H1 (cell line): ENCODE measurements at regions not wholly inside any gene's neighbourhood (a gene's known extent, or its start where the extent isn't known, plus 50 kb on each side); places are given as distances from the start of the nearest gene placed in this dataset.

Source experiments
- CTCF ChIA-PET: fragments of 300-600 bp; sonication (Branson Sonifier 250); formaldehyde crosslinking; loops from one replicate; lab custom pipeline; 2021; ENCODE audit not compliant: partially characterized antibody; lab: Charles Lee
- POLR2A ChIA-PET: fragments of 300-600 bp; sonication (Branson Sonifier 250); formaldehyde crosslinking; loops from one replicate; lab custom pipeline; 2021; ENCODE audit warnings: inconsistent platforms; ENCODE audit not compliant: partially characterized antibody; lab: Charles Lee
- DNase-seq, 2 experiments: peaks; one replicate each; pipeline versions ENCODE4 v3.0.0 to v3.0.0-alpha.2; 2010 to 2022; ENCODE audit warnings: low spot score in 2 of 2, low read depth in 1 of 2, mixed read lengths in 1 of 2
- FAIRE-seq: peaks from 2 replicates; lab custom pipeline; 2011; peaks lifted over from hg19 to GRCh38; lab: Jason Lieb, UNC
- H2AFZ ChIP-seq: 2 replicates; pipeline ENCODE4 v1.8.1; 2012; ENCODE audit warnings: low read length, inconsistent platforms
- H2AK5ac ChIP-seq: 2 replicates; pipeline ENCODE4 v1.6.1; 2013; ENCODE audit warnings: low read depth, low read length
- H2BK120ac ChIP-seq: replicated peaks from 2 replicates; pipeline ENCODE3; 2013; ENCODE audit warnings: low read depth, low read length, inconsistent platforms
- H2BK12ac ChIP-seq: 2 replicates; pipeline ENCODE4 v1.6.1; 2013; ENCODE audit warnings: low read depth, low read length
- H2BK15ac ChIP-seq: 2 replicates; pipeline ENCODE4 v1.6.1; 2013; ENCODE audit warnings: low read length
- H2BK20ac ChIP-seq: 2 replicates; pipeline ENCODE4 v1.6.1; 2013; ENCODE audit warnings: low read length
- H2BK5ac ChIP-seq: 2 replicates; pipeline ENCODE4 v1.6.1; 2013; ENCODE audit warnings: low read depth, low read length
- H3K14ac ChIP-seq: 2 replicates; pipeline ENCODE4 v1.6.1; 2013; ENCODE audit warnings: inconsistent platforms; ENCODE audit not compliant: insufficient read length
- H3K18ac ChIP-seq: 2 replicates; pipeline ENCODE4 v1.6.1; 2013; ENCODE audit warnings: low read length; ENCODE audit errors: extremely low read depth
- H3K23ac ChIP-seq: 2 replicates; pipeline ENCODE4 v1.6.1; 2013; ENCODE audit warnings: inconsistent platforms; ENCODE audit not compliant: insufficient read length
- H3K23me2 ChIP-seq: 2 replicates; pipeline ENCODE4 v1.6.1; 2013; ENCODE audit warnings: low read depth, low read length
- H3K27ac ChIP-seq: 2 replicates; pipeline ENCODE4 v1.6.1; 2011; ENCODE audit warnings: low read depth, low read length, inconsistent platforms
- H3K27me3 ChIP-seq, 4 experiments: replicated peaks in 1 of 4; 1 replicate in 1 of 4; 2 replicates in 3 of 4; pipeline versions ENCODE4 v1.6.1 to v1.8.1; 2011 to 2013; ENCODE audit warnings: low read length in 3 of 4, mild to moderate bottlenecking in 3 of 4, inconsistent platforms in 2 of 4, mixed read lengths in 2 of 4, moderate library complexity in 1 of 4; ENCODE audit not compliant: control insufficient read depth in 3 of 4, insufficient read depth in 3 of 4; ENCODE audit errors: extremely low read depth in 1 of 4
- H3K36me3 ChIP-seq, 4 experiments: 2 replicates each; pipeline versions ENCODE4 v1.6.1 to v1.8.1; 2011 to 2013; ENCODE audit warnings: mild to moderate bottlenecking in 4 of 4, low read length in 3 of 4, moderate library complexity in 2 of 4, control low read depth in 1 of 4, inconsistent platforms in 1 of 4; ENCODE audit not compliant: insufficient read depth in 4 of 4, control insufficient read depth in 2 of 4
- H3K4ac ChIP-seq: replicated peaks from 2 replicates; pipeline ENCODE3; 2013; ENCODE audit warnings: low read length, low read depth, mixed read lengths, inconsistent platforms; ENCODE audit not compliant: insufficient read length
- H3K4me1 ChIP-seq, 4 experiments: replicated peaks in 1 of 4; 1 replicate in 1 of 4; 2 replicates in 3 of 4; pipeline versions ENCODE4 v1.6.1 to v1.8.1; 2011 to 2013; ENCODE audit warnings: low read length in 3 of 4, inconsistent platforms in 2 of 4, mixed read lengths in 1 of 4; ENCODE audit not compliant: insufficient read depth in 4 of 4, control insufficient read depth in 3 of 4
- H3K4me2 ChIP-seq, 2 experiments: 2 replicates each; pipeline versions ENCODE4 v1.6.1 to v1.8.1; 2011 to 2013; ENCODE audit warnings: low read depth in 2 of 2, low read length in 2 of 2, control low read depth in 1 of 2, inconsistent platforms in 1 of 2, mild to moderate bottlenecking in 1 of 2; ENCODE audit not compliant: insufficient read depth in 1 of 2
- H3K4me3 ChIP-seq, 4 experiments: fragments of 200-600, 300-600 bp in 1 of 4; sonication (generic), shearing (Covaris generic), sonication (Bioruptor Twin) in 1 of 4; 2 replicates each; pipeline versions ENCODE4 v1.5.1 to v1.8.1; 2011 to 2016; ENCODE audit warnings: low read length in 4 of 4, low read depth in 3 of 4, control low read depth in 2 of 4, inconsistent platforms in 2 of 4, mild to moderate bottlenecking in 2 of 4, mixed read lengths in 1 of 4, moderate library complexity in 1 of 4; ENCODE audit not compliant: insufficient read depth in 2 of 4; ENCODE audit errors: extremely low read depth in 1 of 4
- H3K56ac ChIP-seq: replicated peaks from 2 replicates; pipeline ENCODE3; 2013; ENCODE audit warnings: low read depth, mild to moderate bottlenecking, mixed read lengths, low read length, inconsistent platforms; ENCODE audit not compliant: insufficient read length
- H3K79me1 ChIP-seq: 2 replicates; pipeline ENCODE4 v1.6.1; 2013; ENCODE audit warnings: low read depth, low read length, control low read depth
- H3K79me2 ChIP-seq, 2 experiments: 2 replicates each; pipeline versions ENCODE4 v1.6.1 to v1.8.1; 2012 to 2013; ENCODE audit warnings: low read length in 2 of 2, mild to moderate bottlenecking in 2 of 2, inconsistent platforms in 1 of 2; ENCODE audit not compliant: insufficient read depth in 2 of 2, control insufficient read depth in 1 of 2
- H3K9ac ChIP-seq, 4 experiments: replicated peaks in 1 of 4; 1 replicate in 1 of 4; 2 replicates in 3 of 4; pipeline versions ENCODE4 v1.6.1 to v1.8.1; 2011 to 2013; ENCODE audit warnings: low read depth in 3 of 4, low read length in 3 of 4, control low read depth in 2 of 4, mild to moderate bottlenecking in 2 of 4, moderate library complexity in 2 of 4, inconsistent platforms in 1 of 4; ENCODE audit errors: extremely low read depth in 1 of 4
- H3K9me3 ChIP-seq, 2 experiments: 2 replicates each; pipeline versions ENCODE4 v1.6.1 to v1.8.1; 2012 to 2013; ENCODE audit warnings: mild to moderate bottlenecking in 2 of 2, moderate library complexity in 2 of 2, control low read depth in 1 of 2, inconsistent platforms in 1 of 2, low read depth in 1 of 2, low read length in 1 of 2, mixed read lengths in 1 of 2; ENCODE audit not compliant: insufficient read depth in 2 of 2
- H4K20me1 ChIP-seq, 2 experiments: replicated peaks in 1 of 2; 2 replicates each; pipeline versions ENCODE3 to v1.8.1; 2011 to 2013; ENCODE audit warnings: inconsistent platforms in 2 of 2, low read length in 2 of 2, mild to moderate bottlenecking in 1 of 2; ENCODE audit not compliant: insufficient read depth in 2 of 2, control insufficient read depth in 1 of 2
- H4K5ac ChIP-seq: 2 replicates; pipeline ENCODE4 v1.6.1; 2013; ENCODE audit warnings: low read length, low read depth, mixed read lengths, inconsistent platforms; ENCODE audit not compliant: insufficient read length
- H4K8ac ChIP-seq: 2 replicates; pipeline ENCODE4 v1.8.0; 2013; ENCODE audit warnings: mild to moderate bottlenecking, moderate library complexity, low read length, inconsistent platforms; ENCODE audit not compliant: insufficient read depth; ENCODE audit errors: extremely low read depth
- H4K91ac ChIP-seq: replicated peaks from 2 replicates; pipeline ENCODE3; 2013; ENCODE audit warnings: low read length, mixed read lengths, inconsistent platforms; ENCODE audit not compliant: insufficient read length
- CBX8 ChIP-seq: fragments of 300-800, 300-1000 bp; sonication (generic); IDR thresholded peaks from 2 replicates; pipeline ENCODE4 v1.7.1; 2016; ENCODE audit warnings: low read depth, low read length, borderline replicate concordance
- CHD2 ChIP-seq: IDR thresholded peaks from 2 replicates; pipeline ENCODE4 v1.6.1; 2012; ENCODE audit warnings: low read length, improper control_type of control experiment
- EP300 ChIP-seq, 2 experiments: IDR thresholded peaks; 1 replicate in 1 of 2; 2 replicates in 1 of 2; pipeline ENCODE4 v1.6.1; 2011 to 2012; ENCODE audit warnings: low read depth in 2 of 2, low read length in 2 of 2, mild to moderate bottlenecking in 2 of 2, borderline replicate concordance in 1 of 2, inconsistent platforms in 1 of 2, moderate library complexity in 1 of 2
- KDM4A ChIP-seq: IDR thresholded peaks from one replicate; pipeline ENCODE4 v1.7.1; 2012; ENCODE audit warnings: low read depth, mild to moderate bottlenecking, moderate library complexity, low read length, inconsistent platforms; ENCODE audit not compliant: severe bottlenecking
- KDM5A ChIP-seq: fragments of 200-600 bp; IDR thresholded peaks from 2 replicates; pipeline ENCODE4 v1.7.1; 2012; ENCODE audit warnings: mild to moderate bottlenecking, low read length, inconsistent platforms, mixed read lengths
- NANOG ChIP-seq: IDR thresholded peaks from 2 replicates; pipeline ENCODE4 v1.6.1; 2011; ENCODE audit warnings: low read length, low read depth, mild to moderate bottlenecking, inconsistent platforms; ENCODE audit not compliant: insufficient read depth, poor library complexity, severe bottlenecking
- NRF1 ChIP-seq: IDR thresholded peaks from 2 replicates; pipeline ENCODE4 v1.6.1; 2011; ENCODE audit warnings: mild to moderate bottlenecking, low read depth, low read length, improper control_type of control experiment
- SIRT6 ChIP-seq: IDR thresholded peaks from one replicate; pipeline ENCODE4 v1.7.1; 2012; ENCODE audit warnings: low read length, inconsistent platforms
- SIX5 ChIP-seq: IDR thresholded peaks from 2 replicates; pipeline ENCODE4 v1.6.1; 2011; ENCODE audit warnings: mild to moderate bottlenecking, low read depth, low read length
- WGBS, 2 experiments: shearing (Covaris generic) in 1 of 2; methylation state at CpG; one replicate each; pipeline versions ENCODE4 v1.1.6 to v1.1.7; 2013 to 2015; ENCODE audit warnings: low lambda C conversion rate in 2 of 2, mixed read lengths in 2 of 2, inconsistent platforms in 1 of 2, low coverage in 1 of 2, missing lambda C conversion rate in 1 of 2; ENCODE audit not compliant: insufficient replicate concordance in 2 of 2, insufficient coverage in 1 of 2, insufficient read length in 1 of 2; ENCODE audit errors: extremely low coverage in 1 of 2, missing lambda C conversion rate in 1 of 2; 5-methylcytosine and 5-hydroxymethylcytosine counted together
- TF ChIP-seq, protein P1 (sequence below): IDR thresholded peaks from 2 replicates; pipeline ENCODE4 v1.6.1; 2012; ENCODE audit warnings: low read length, inconsistent platforms
- TF ChIP-seq, protein P2 (sequence below): IDR thresholded peaks from 2 replicates; pipeline ENCODE4 v1.6.1; 2012; ENCODE audit warnings: inconsistent platforms

DNA sequence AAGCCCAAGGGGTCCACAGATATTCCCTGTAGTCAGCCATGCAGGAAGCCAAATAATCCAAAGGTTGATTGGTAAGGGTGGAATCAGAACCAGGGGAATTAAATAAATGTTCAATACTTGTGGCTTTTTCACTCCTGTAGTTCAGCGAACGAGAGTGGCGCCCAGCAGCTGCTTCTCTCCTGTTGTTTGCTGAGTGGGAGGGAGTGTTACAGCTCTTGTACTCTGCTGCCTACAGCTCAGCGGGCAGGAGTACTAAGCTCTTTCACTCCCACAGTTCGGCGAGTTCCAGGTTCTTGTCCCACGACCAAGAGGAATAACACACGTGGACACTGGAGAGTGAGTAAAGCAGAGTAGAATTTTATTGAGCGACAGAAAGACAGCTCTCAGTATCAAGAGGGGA lies 105.9 kb downstream of the MOBP start:
- H3K4me2 ChIP-seq: no peak overlapping the region
- H2AFZ ChIP-seq: peak overlapping the region; percentile 9; the same call in 1 of the 2 replicates
- no peaks in the 10 kb centered on the region for H3K79me2 ChIP-seq
- DNase-seq: no peak
- H4K5ac ChIP-seq: no peak overlapping the region
- no peaks in the 10 kb centered on the region for H3K79me1 ChIP-seq
- no peak overlapping the region for H4K8ac ChIP-seq
- no peak overlapping the region; the same call in 1 of the 2 replicates for H2BK15ac ChIP-seq
- H3K9ac ChIP-seq: no peak overlapping the region
- H2BK12ac ChIP-seq: 0 out of 2 replicates have a peak overlapping the region, but pooled peaks have one; percentile 11
- no peak overlapping the region for H2BK5ac ChIP-seq
- no peaks in the 10 kb centered on the region for H3K27me3 ChIP-seq
- no peak overlapping the region for H4K91ac ChIP-seq
- POLR2A ChIA-PET: interaction anchor here (1.6 kb wide), 1 partner anchor 159 kb away, joined by 4 read pairs; no protein-coding TSS in a partner anchor
- CTCF ChIA-PET: interaction anchor here (1.1 to 1.7 kb wide), 4 partner anchors 15 to 65 kb away, joined by 3 to 5 read pairs (median 4); no protein-coding TSS in a partner anchor
- TF ChIP-seq NRF1: no peak
- no peak for TF ChIP-seq SIX5
- TF ChIP-seq KDM4A: no peak
- TF ChIP-seq, protein P1, sequence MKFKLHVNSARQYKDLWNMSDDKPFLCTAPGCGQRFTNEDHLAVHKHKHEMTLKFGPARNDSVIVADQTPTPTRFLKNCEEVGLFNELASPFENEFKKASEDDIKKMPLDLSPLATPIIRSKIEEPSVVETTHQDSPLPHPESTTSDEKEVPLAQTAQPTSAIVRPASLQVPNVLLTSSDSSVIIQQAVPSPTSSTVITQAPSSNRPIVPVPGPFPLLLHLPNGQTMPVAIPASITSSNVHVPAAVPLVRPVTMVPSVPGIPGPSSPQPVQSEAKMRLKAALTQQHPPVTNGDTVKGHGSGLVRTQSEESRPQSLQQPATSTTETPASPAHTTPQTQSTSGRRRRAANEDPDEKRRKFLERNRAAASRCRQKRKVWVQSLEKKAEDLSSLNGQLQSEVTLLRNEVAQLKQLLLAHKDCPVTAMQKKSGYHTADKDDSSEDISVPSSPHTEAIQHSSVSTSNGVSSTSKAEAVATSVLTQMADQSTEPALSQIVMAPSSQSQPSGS: no peak
- TF ChIP-seq KDM5A: no peak
- TF ChIP-seq, protein P2, sequence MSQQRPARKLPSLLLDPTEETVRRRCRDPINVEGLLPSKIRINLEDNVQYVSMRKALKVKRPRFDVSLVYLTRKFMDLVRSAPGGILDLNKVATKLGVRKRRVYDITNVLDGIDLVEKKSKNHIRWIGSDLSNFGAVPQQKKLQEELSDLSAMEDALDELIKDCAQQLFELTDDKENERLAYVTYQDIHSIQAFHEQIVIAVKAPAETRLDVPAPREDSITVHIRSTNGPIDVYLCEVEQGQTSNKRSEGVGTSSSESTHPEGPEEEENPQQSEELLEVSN: no peak
- TF ChIP-seq CBX8: no peak
- TF ChIP-seq SIRT6: no peak
- TF ChIP-seq EP300 (IDR thresholded peaks at IDR 0.05; ENCODE audit: borderline replicate concordance in 1 of 2, low read depth in 2 of 2, low read length in 2 of 2): no peak
- TF ChIP-seq CHD2: no peak
- no peak for TF ChIP-seq NANOG
- FAIRE-seq: no peak
- no peak overlapping the region for H2AK5ac ChIP-seq
- H3K23ac ChIP-seq: no peak overlapping the region
- peaks cover 2 to 7% (median 3%) of the 10 kb centered on the region in 4 experiments; a peak in 5 of 7 replicates for H3K4me1 ChIP-seq
- no peak overlapping the region for H3K4ac ChIP-seq
- no peak overlapping the region for H3K4me3 ChIP-seq
- H3K27ac ChIP-seq: no peak overlapping the region
- H2BK20ac ChIP-seq: peak overlapping the region; percentile 91; the same call in 1 of the 2 replicates
- H3K56ac ChIP-seq: no peak overlapping the region
- no peak overlapping the region for H3K18ac ChIP-seq
- no peaks in the 10 kb centered on the region for H3K9me3 ChIP-seq
- 95% methylated on average over 9 of the region's 9 CpGs; no CpG with 5 or more reads in 1 of the 2 experiments for WGBS, 2 experiments
- no peaks in the 10 kb centered on the region for H3K36me3 ChIP-seq
- H2BK120ac ChIP-seq: peak overlapping the region; percentile 28
- H3K23me2 ChIP-seq: no peaks in the 10 kb centered on the region
- H4K20me1 ChIP-seq: no peaks in the 10 kb centered on the region
- no peak overlapping the region for H3K14ac ChIP-seq
